ENCODE measurements at regions not wholly inside any gene's neighbourhood (a gene's known extent, or its start where the extent isn't known, plus 50 kb on each side); places are given as distances from the start of the nearest gene placed in this dataset.

GRCh38 chr20:19936466-19937200, 80.5 kb upstream of the NAA20 start:
- TF ChIP-seq CTCF (conservative IDR thresholded peaks at IDR 0.05; ENCODE audit: low read depth in 2 of 2) (no peak), EZH2phosphoT487 (IDR thresholded peaks at IDR 0.05; ENCODE audit: unreplicated experiment) (no peak), EZH2 (IDR thresholded peaks at IDR 0.05; ENCODE audit: low read depth, unreplicated experiment) (no peak), ZNF114 (CRISPR knock-in tag; IDR thresholded peaks at IDR 0.05) (no peak)

Data from GM23338 (cell line).